HFF-Myc (cell line): ENCODE measurements at regions not wholly inside any gene's neighbourhood (a gene's known extent, or its start where the extent isn't known, plus 50 kb on each side); places are given as distances from the start of the nearest gene placed in this dataset.

Experiments used
- DNase-seq: peaks from one replicate; pipeline ENCODE4 v3.0.0-alpha.2; 2011; ENCODE audit warnings: low read depth; ENCODE audit errors: extremely low read depth
- H3K4me3 ChIP-seq: replicated peaks from 2 replicates; pipeline ENCODE4 v1.5.1; 2011; ENCODE audit warnings: low read depth, mild to moderate bottlenecking, control low read depth, low read length
- CTCF ChIP-seq: IDR thresholded peaks from 2 replicates; pipeline ENCODE4 v1.5.1; 2012; ENCODE audit warnings: mild to moderate bottlenecking, low read depth, low read length, control low read depth; ENCODE audit errors: missing control alignments

GRCh38 chr6:8361259-8361658 lies 74.1 kb downstream of the SLC35B3 start:
- no peak overlapping the region for H3K4me3 ChIP-seq
- no peak for TF ChIP-seq CTCF
- DNase-seq: no peak

- no peak for TF ChIP-seq CTCF
- no peak for DNase-seq
- H3K4me3 ChIP-seq: no peak overlapping the region
These were observed 82.4 kb downstream of the SLC35B3 start for GRCh38 chr6:8352966-8353340.

GRCh38 chr6:8352335-8352965 lies 82.9 kb downstream of the SLC35B3 start:
- no peak for DNase-seq
- H3K4me3 ChIP-seq: no peak overlapping the region
- no peak for TF ChIP-seq CTCF

GRCh38 chr6:8343600-8343999 lies 91.7 kb downstream of the SLC35B3 start:
- no peak for DNase-seq
- no peak overlapping the region for H3K4me3 ChIP-seq
- no peak for TF ChIP-seq CTCF

- no peak for DNase-seq
- no peak for TF ChIP-seq CTCF
- H3K4me3 ChIP-seq: no peak overlapping the region
These were observed 93.0 kb downstream of the SLC35B3 start for GRCh38 chr6:8342241-8342819.

GRCh38 chr6:8337147-8337546 lies 98.2 kb downstream of the SLC35B3 start:
- H3K4me3 ChIP-seq: no peak overlapping the region
- DNase-seq: no peak
- no peak for TF ChIP-seq CTCF
